ENCODE measurements at regions not wholly inside any gene's neighbourhood (a gene's known extent, or its start where the extent isn't known, plus 50 kb on each side); places are given as distances from the start of the nearest gene placed in this dataset.

DNA sequence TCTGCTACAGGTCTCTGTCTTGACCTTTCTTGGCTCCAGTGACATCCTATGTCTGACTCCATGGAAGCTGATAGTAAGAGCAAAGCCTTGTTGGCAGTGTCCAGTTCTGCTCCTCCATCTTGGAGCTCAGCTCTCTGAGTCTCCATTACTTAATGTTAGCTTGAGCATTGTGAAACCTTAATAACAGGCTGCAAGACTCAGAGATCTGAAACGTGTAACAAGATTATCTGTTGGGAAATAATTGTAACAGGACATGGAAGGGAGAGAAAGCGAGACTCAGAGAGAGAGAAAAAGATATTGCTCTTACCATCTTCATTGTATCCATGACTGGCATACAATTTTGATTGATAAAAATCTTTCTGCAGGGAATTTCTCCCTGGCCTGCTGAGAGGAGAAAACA lies 1365.7 kb downstream of the AACS start:
- no peak overlapping the region for H3K4me3 ChIP-seq (replicated peaks; ENCODE audit: low read depth, low read length)
- no peaks in the 10 kb centered on the region for H3K36me3 ChIP-seq (ENCODE audit: control insufficient read depth, insufficient read depth, low read length)
- no peaks in the 10 kb centered on the region for H3K27me3 ChIP-seq (replicated peaks; ENCODE audit: control insufficient read depth, insufficient read depth, low read length)
- TF ChIP-seq CTCF (IDR thresholded peaks at IDR 0.05; ENCODE audit: insufficient read depth, low read length, poor library complexity, severe bottlenecking) = no peak
- DNase-seq (ENCODE audit: extremely low read depth, insufficient read length) = no peak

DNA sequence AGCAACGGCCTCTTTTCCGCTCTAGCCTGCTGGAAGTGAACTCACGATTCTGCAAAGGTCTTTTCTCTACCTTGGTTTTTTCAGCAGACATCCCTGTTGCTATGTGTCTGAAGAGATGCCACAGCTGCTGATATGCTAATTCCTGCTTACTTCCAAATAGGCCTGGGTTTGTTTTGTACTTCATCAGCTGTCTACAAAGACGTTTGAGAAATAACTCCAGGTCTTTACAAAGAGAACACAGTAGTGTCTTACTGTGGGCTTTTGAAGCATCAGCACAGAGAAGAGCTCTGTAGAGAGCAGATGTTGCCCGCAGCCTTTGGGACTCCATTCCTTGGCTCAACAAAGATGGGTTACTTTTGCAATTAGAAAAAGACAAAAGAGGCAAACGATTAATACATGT lies 1366.5 kb downstream of the AACS start:
- Histone ChIP-seq H3K27me3 (replicated peaks; ENCODE audit: control insufficient read depth, insufficient read depth, low read length) (no peaks in the 10 kb centered on the region), H3K36me3 (ENCODE audit: control insufficient read depth, insufficient read depth, low read length) (no peaks in the 10 kb centered on the region), H3K4me3 (replicated peaks; ENCODE audit: low read depth, low read length) (no peak overlapping the region)
- no peak for TF ChIP-seq CTCF (IDR thresholded peaks at IDR 0.05; ENCODE audit: insufficient read depth, low read length, poor library complexity, severe bottlenecking)
- no peak for DNase-seq (ENCODE audit: extremely low read depth, insufficient read length)

GRCh38 chr12:126432780-126433179 lies 1367.5 kb downstream of the AACS start:
- H3K27me3 ChIP-seq (replicated peaks; ENCODE audit: control insufficient read depth, insufficient read depth, low read length) = no peaks in the 10 kb centered on the region
- no peak overlapping the region for H3K4me3 ChIP-seq (replicated peaks; ENCODE audit: low read depth, low read length)
- H3K36me3 ChIP-seq (ENCODE audit: control insufficient read depth, insufficient read depth, low read length) = no peaks in the 10 kb centered on the region
- DNase-seq (ENCODE audit: extremely low read depth, insufficient read length) = no peak
- TF ChIP-seq CTCF (IDR thresholded peaks at IDR 0.05; ENCODE audit: insufficient read depth, low read length, poor library complexity, severe bottlenecking) = no peak

GRCh38 chr12:126434412-126434985 lies 1369.3 kb downstream of the AACS start:
- no peak for TF ChIP-seq CTCF (IDR thresholded peaks at IDR 0.05; ENCODE audit: insufficient read depth, low read length, poor library complexity, severe bottlenecking)
- no peak overlapping the region for H3K4me3 ChIP-seq (replicated peaks; ENCODE audit: low read depth, low read length)
- H3K27me3 ChIP-seq (replicated peaks; ENCODE audit: control insufficient read depth, insufficient read depth, low read length) = no peaks in the 10 kb centered on the region
- no peaks in the 10 kb centered on the region for H3K36me3 ChIP-seq (ENCODE audit: control insufficient read depth, insufficient read depth, low read length)
- DNase-seq (ENCODE audit: extremely low read depth, insufficient read length) = no peak

GRCh38 chr12:126436041-126436440 lies 1370.8 kb downstream of the AACS start:
- no peak for DNase-seq (ENCODE audit: extremely low read depth, insufficient read length)
- no peak for TF ChIP-seq CTCF (IDR thresholded peaks at IDR 0.05; ENCODE audit: insufficient read depth, low read length, poor library complexity, severe bottlenecking)
- Histone ChIP-seq H3K27me3 (replicated peaks; ENCODE audit: control insufficient read depth, insufficient read depth, low read length) (no peaks in the 10 kb centered on the region), H3K4me3 (replicated peaks; ENCODE audit: low read depth, low read length) (no peak overlapping the region), H3K36me3 (ENCODE audit: control insufficient read depth, insufficient read depth, low read length) (no peaks in the 10 kb centered on the region)

GRCh38 chr12:126437934-126438333 lies 1372.7 kb downstream of the AACS start:
- no peak overlapping the region for H3K4me3 ChIP-seq (replicated peaks; ENCODE audit: low read depth, low read length)
- DNase-seq (ENCODE audit: extremely low read depth, insufficient read length) = no peak
- TF ChIP-seq CTCF (IDR thresholded peaks at IDR 0.05; ENCODE audit: insufficient read depth, low read length, poor library complexity, severe bottlenecking) = no peak
- no peaks in the 10 kb centered on the region for H3K27me3 ChIP-seq (replicated peaks; ENCODE audit: control insufficient read depth, insufficient read depth, low read length)
- no peaks in the 10 kb centered on the region for H3K36me3 ChIP-seq (ENCODE audit: control insufficient read depth, insufficient read depth, low read length)

All from GM06990 (cell line).